ENCODE measurements at regions not wholly inside any gene's neighbourhood (a gene's known extent, or its start where the extent isn't known, plus 50 kb on each side); places are given as distances from the start of the nearest gene placed in this dataset.

GRCh38 chr19:30158067-30158892 lies 213.9 kb upstream of the ZNF536 start:
- H3K4me1 ChIP-seq (ENCODE audit: control insufficient read depth, insufficient read depth, low read length): peaks cover 10% of the 10 kb centered on the region
- no peaks in the 10 kb centered on the region for H3K36me3 ChIP-seq (ENCODE audit: control insufficient read depth in 2 of 2, insufficient read depth in 2 of 2, low read length in 1 of 2)
- H3K4me3 ChIP-seq: no peak overlapping the region
- POLR2A ChIA-PET: no interaction called here
- TF ChIP-seq BMI1 (IDR thresholded peaks at IDR 0.05; ENCODE audit: borderline replicate concordance) (no peak), HDAC6 (IDR thresholded peaks at IDR 0.05; ENCODE audit: unreplicated experiment) (no peak), MEF2B (IDR thresholded peaks at IDR 0.05; ENCODE audit: partially characterized antibody, poor library complexity, severe bottlenecking) (no peak), IKZF1 (conservative IDR thresholded peaks at IDR 0.05) (no peak), EED (IDR thresholded peaks at IDR 0.05; ENCODE audit: low read depth) (no peak), RFX5 (IDR thresholded peaks at IDR 0.05; ENCODE audit: low read depth, low read length) (no peak), RUNX3 (IDR thresholded peaks at IDR 0.05; ENCODE audit: low read length) (no peak), ASH2L (IDR thresholded peaks at IDR 0.05; ENCODE audit: borderline replicate concordance, low read depth) (no peak), SMAD5 (IDR thresholded peaks at IDR 0.05; ENCODE audit: low read depth) (no peak), BHLHE40 (IDR thresholded peaks at IDR 0.05; ENCODE audit: borderline replicate concordance in 1 of 2, low read depth in 2 of 2, low read length in 1 of 2) (no peak), NR2C1 (IDR thresholded peaks at IDR 0.05) (no peak), POU2F2 (IDR thresholded peaks at IDR 0.05; ENCODE audit: borderline replicate concordance, low read depth, low read length) (no peak), STAT1 (conservative IDR thresholded peaks at IDR 0.05) (no peak), TCF12 (IDR thresholded peaks at IDR 0.05; ENCODE audit: low read depth, low read length) (no peak), MAX (IDR thresholded peaks at IDR 0.05; ENCODE audit: low read depth, low read length) (no peak), HCFC1 (IDR thresholded peaks at IDR 0.05; ENCODE audit: low read length) (no peak), PBX3 (IDR thresholded peaks at IDR 0.05; ENCODE audit: insufficient replicate concordance, low read depth, low read length) (no peak), POLR2A (IDR thresholded peaks at IDR 0.05; ENCODE audit: low read depth, low read length) (no peak), HDAC2 (IDR thresholded peaks at IDR 0.05) (no peak), CHD2 (IDR thresholded peaks at IDR 0.05; ENCODE audit: borderline replicate concordance, low read depth, low read length) (no peak)
- no TSS peak for BruUV-seq (replicated peaks)
- H3K9ac ChIP-seq (ENCODE audit: control insufficient read depth, insufficient read depth, low read length): no peak overlapping the region
- DNase-seq (ENCODE audit: low read depth, low spot score) (no peak), FAIRE-seq (no peak), ATAC-seq (no peak)
- RAD21 ChIA-PET (ENCODE audit: unreplicated experiment): no interaction called here
- no peaks in the 10 kb centered on the region for H3K9me3 ChIP-seq (replicated peaks; ENCODE audit: control insufficient read depth, insufficient read depth, low read length)
- CTCF ChIA-PET: no interaction called here
- H3K27ac ChIP-seq (ENCODE audit: control insufficient read depth, insufficient read depth): no peak overlapping the region
- no peaks in the 10 kb centered on the region; a peak in 1 of 4 replicates for H3K27me3 ChIP-seq (replicated peaks in 1 of 2; ENCODE audit: control insufficient read depth in 2 of 2, insufficient read depth in 2 of 2, low read length in 1 of 2)
- 29% methylated on average over 11 of the region's 11 CpGs for WGBS (ENCODE audit: insufficient coverage, insufficient replicate concordance, low lambda C conversion rate, missing lambda C conversion rate)
- in situ Hi-C loops (cut with MboI) (no loop called here), intact Hi-C loops (cut with micrococcal nuclease; ENCODE audit: unreplicated experiment) (no loop called here)
- no peak overlapping the region for H3K4me2 ChIP-seq (ENCODE audit: control insufficient read depth, insufficient read depth)
- H4K20me1 ChIP-seq (ENCODE audit: control insufficient read depth, insufficient read depth): no peaks in the 10 kb centered on the region
- no peak overlapping the region for H2AFZ ChIP-seq (ENCODE audit: control insufficient read depth, low read depth, low read length)
- SMC1A ChIA-PET (ENCODE audit: uncharacterized antibody, unreplicated experiment): no interaction called here
- no peaks in the 10 kb centered on the region for H3K79me2 ChIP-seq (ENCODE audit: control insufficient read depth, insufficient read depth, low read length)
